ENCODE measurements at regions not wholly inside any gene's neighbourhood (a gene's known extent, or its start where the extent isn't known, plus 50 kb on each side); places are given as distances from the start of the nearest gene placed in this dataset.

DNA sequence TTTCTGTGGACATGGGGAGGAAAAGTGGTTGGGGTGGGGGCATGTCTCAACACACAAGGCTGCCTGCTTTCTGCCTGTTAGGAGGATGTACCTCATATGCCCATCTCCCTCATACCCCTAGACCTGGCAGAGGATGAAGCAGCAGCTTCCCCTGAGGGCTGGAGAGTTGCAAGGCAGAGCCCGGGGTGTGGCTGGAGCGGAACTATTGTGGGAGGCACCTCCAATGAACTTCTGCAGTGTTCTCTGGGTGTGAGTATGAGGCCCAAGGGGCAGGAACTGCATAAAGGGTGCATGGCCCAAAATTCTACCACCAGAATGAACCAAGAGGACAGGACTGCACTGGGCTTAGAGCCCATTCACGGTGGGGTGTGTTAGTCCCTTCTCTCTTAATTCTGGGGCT is 296.3 kb upstream of the SIX2 start:
- TF ChIP-seq, protein P1, sequence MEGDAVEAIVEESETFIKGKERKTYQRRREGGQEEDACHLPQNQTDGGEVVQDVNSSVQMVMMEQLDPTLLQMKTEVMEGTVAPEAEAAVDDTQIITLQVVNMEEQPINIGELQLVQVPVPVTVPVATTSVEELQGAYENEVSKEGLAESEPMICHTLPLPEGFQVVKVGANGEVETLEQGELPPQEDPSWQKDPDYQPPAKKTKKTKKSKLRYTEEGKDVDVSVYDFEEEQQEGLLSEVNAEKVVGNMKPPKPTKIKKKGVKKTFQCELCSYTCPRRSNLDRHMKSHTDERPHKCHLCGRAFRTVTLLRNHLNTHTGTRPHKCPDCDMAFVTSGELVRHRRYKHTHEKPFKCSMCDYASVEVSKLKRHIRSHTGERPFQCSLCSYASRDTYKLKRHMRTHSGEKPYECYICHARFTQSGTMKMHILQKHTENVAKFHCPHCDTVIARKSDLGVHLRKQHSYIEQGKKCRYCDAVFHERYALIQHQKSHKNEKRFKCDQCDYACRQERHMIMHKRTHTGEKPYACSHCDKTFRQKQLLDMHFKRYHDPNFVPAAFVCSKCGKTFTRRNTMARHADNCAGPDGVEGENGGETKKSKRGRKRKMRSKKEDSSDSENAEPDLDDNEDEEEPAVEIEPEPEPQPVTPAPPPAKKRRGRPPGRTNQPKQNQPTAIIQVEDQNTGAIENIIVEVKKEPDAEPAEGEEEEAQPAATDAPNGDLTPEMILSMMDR (conservative IDR thresholded peaks at IDR 0.05; ENCODE audit: low read depth, low read length): no peak
- no peak for TF ChIP-seq EZH2 (IDR thresholded peaks at IDR 0.05; ENCODE audit: low read length, unreplicated experiment)
